Sciatic nerve (tissue), 2 donors: ENCODE measurements at regions not wholly inside any gene's neighbourhood (a gene's known extent, or its start where the extent isn't known, plus 50 kb on each side); places are given as distances from the start of the nearest gene placed in this dataset.
A peak's percentile ranks its signal among the peaks of the same experiment; 100 is the strongest.
"Not testable (repeated sequence)": the region's sequence is repeated elsewhere in the genome, so short reads cannot be mapped to it uniquely, and the experiment has no call there.

ENCODE experiments used
- ATAC-seq: fragments of 200-7000 bp; cut with Tn5 transposase; one replicate; pipeline ENCODE4 v1.9.1; 2020; ENCODE audit warnings: mild to moderate bottlenecking, moderate library complexity
- DNase-seq: peaks from one replicate; pipeline ENCODE4 v3.0.0-alpha.2; 2020; ENCODE audit warnings: low spot score
- intact Hi-C: fragments of 100-400 bp; cut with DNase I; formaldehyde crosslinking; loops from one replicate; pipeline ENCODE4 v1.14.2; 2022
- donor health status: DM: no; HTN: no; CAD: no.
- donor health status: DM: no; HTN: no; CAD: no.

DNA sequence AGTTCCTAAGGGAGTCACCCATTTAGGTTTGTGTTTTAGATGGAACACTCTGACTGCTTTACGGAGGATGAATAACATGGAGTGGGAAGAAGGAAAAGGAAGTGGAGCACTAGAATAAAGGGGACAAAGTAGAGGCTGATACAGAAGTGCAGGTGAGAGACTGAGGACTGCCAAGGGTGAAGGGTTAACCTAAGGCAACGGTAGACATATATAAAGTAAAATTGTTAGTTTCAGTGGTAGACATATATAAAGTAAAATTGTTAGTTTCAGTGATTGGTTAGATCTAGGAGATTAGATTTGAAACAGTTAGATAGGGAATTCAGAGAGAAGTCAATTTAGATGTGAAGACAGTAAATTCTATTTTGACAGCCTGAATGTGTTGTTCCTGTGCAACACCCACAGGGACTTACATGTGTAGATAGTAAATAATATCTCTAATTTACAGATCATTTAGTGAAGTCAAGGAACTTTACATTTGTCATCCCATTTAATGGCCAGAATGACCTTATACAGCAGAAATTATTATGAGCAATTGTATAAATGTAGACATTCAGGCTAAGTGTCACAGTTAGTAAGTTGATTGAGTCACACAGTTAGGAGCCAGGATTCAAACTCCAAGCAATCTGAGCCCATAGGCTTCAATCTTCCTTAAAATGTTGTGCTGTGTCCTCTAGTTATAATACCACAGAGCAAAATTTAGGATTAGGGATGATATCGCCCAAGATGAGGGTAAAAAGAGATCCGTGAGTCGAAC is 270.8 kb upstream of the UBE2E3 start:
- DNase-seq (no peak), ATAC-seq (no peak)
- intact Hi-C loops, result no loop called here

DNA sequence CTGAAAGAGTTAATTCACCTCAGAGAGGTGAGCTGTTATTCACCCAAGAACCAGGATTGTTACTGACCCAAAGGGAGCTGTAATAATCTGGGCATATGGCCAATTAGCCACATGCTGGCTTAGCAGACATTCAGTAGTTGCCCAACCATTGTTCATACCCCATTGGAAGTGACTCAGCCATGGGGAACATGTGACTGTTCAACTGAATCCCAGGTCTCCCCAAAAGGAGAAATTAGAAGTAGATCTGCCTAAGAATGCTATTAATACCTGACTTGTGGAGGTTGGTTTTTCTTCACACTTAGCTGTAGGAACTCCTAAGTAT is 272.6 kb upstream of the UBE2E3 start:
- no peak for DNase-seq

DNA sequence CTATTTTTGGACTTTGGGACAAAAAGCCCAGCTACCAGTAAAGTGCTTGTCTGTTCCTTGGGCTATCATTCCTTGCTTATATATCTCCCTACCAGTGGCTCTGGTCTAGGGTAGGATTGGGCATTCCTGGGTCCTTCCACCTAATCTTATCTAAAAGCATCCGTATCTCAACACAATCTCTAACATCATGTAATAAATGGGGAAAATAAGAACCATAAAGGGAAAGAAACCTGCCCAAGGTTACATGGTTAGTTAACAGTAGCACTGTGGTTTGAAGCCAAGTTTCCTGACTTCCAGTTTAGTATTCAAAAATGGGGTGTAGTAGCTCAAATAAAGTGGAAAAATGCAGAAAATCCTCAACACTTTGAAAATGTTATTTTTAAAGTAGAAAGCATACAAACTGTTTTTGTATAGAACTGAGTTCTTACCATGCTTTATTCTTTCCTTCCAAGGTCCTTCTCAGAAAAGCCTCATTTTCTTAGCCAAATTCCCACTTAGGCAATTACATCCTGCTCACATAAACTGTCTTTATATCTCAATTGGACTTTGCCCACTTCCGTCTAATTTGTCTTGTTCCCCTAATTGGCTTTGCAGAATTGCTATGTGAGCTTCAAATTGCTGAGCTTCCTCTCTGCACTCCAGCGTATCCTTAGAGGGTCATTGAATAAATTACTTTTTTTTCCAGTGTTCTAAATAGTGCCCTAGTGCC is 273.1 kb upstream of the UBE2E3 start:
- ATAC-seq, result no peak
- no peak for DNase-seq
- intact Hi-C loops, result no loop called here

More for the DNA sequence above, 272.6 kb upstream of the UBE2E3 start:
- no peak for ATAC-seq
- intact Hi-C loops, result no loop called here

DNA sequence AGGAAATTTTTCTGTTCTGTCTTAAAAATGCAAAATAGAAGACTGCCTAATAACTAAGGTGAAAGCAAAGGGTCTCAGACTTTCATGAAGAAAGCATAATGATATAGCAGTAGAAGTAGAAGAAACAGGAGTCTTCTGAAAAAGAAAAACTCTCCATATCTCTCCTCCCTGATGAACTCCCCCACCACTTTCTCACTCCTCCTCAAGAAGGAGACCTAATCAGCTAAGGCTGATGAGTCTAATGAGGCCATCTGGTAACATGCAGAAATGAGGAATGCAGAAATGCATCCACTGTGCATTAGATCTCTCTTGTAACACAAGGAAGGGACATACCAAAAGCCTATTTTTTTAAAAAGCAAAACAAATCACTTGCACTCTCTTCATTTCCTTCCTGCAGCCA is 273.7 kb upstream of the UBE2E3 start:
- intact Hi-C loops, result no loop called here
- ATAC-seq (no peak), DNase-seq (no peak)

DNA sequence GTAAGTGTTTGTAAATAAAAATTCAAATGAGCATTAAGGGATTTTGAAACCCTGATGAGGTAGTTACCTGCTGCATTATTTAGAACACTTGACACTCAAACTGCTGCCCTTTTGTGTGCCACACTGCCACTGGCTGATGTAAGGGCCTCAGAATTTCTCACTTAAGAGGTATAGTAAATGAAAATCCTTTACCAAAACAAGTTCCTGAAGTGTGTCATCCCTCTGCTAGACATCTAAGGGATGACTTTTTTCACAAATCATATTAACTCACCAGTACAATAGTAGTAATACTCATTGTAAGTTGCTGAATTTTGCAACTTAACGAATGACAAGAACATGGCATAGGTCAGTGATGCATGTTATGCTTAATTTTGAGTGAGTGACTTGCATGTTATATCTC is 274.9 kb upstream of the UBE2E3 start:
- ATAC-seq (no peak), DNase-seq (no peak)
- intact Hi-C loops, result no loop called here

DNA sequence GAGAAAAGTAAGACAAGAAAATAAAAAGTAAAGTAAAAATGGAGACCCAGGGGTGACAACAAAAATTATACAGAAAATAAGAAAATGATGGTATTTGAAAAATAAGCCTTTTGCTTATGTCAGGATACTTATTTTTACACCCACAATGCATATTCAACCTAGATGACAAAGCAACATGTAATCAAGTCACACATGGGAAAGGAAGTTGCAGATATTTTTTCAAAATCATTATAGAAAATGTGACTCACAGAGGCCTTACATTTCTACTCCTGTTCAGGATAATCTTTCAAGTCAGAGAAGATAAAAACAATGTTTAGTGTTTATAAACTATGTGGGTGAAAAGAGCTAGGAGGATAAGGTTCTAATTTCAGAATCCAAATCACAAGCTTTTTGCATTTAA is 275.3 kb upstream of the UBE2E3 start:
- no peak for ATAC-seq
- intact Hi-C loops, result no loop called here
- no peak for DNase-seq

DNA sequence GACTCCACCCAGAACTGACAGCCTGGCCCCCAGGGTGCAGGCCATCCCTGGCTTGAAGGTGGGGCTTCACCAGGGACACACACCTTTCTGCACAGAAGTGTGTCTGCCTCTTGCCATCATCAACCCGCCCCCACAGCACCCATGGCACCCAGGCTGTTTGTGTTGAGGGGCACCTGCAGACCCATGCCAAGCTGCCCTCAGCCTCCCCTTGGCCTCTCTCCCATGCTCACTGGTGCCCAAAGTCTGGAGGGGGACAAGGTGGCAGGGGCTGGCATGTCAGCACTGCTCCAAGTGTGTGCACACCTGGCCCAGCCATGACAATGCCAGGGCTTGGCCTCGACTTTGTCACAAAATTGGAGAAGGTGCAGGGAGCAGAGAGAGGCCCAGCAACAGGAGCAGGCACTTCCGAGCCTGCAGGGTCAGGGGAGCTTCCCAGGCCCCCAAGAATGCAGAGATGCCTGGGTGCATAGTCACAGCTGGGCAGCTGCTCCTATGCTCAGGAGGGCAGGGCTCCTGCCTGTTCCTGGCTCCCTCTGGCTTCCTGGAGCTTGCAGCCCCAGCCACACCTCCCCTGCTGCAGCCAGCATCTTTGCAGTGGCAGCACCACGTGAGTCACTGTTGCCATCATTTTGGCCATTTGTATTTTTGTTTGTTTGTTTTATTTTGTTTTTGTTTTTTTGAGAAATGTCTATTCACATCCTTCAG is 280.6 kb upstream of the UBE2E3 start:
- ATAC-seq (peak; percentile 22), DNase-seq (no peak)
- intact Hi-C loops, result no loop called here

DNA sequence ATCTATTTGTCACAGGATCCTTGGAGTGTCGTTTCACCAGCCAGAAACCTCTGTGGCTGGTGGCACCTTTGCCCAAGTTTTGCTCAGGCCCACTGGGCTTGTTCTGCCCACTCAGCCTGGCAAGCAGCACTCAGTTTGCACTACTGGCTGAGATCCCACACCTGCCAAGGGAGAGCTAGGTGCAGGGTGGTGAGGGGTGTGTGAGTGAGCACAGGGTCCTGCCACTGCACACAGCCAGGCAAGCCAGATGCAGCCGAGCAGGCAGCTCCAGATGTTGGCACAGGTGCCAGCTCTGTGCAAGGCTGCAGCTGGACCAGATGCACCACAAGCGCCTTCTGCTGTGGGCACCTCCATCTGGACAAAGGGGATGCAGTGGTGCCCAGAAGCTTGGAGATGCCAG is 281.7 kb upstream of the UBE2E3 start:
- DNase-seq (no peak), ATAC-seq (no peak)
- intact Hi-C loops, result no loop called here

DNA sequence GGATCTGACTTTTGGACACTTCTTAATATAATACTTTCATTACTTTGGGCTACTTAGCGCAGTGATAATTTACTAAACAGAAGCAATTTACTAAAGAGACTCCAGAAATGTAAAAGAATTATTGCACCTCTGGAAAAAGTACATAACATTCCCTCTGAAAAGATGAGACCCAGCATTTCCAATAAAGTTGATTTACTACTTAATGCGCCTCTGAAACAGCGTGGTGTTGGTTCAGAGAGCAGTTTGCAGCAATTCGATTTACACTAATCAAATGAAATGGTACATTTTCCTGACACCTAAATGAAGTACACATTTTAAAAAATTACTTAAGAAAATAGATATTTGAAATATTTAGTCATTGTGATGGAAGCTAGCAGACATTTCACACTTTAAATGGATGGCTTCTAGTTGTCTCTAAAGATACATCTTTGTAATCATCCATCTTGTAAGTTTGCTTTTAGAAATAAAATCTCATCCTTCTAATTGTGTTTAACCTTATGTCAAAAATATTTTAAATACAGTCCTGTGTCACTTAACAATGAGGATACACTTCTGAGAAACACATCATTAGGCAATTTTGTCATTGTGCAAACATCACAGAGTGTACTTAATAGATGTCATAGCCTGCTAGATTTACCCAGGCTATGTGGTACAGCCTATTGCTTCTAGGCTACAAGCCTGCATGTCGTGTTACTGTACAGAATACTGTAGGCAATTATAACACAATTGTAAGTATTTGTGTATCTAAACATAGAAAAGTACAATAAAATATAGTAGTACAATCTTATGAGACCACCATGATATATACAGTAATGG is 284.6 kb upstream of the UBE2E3 start:
- DNase-seq, result no peak
- no peak for ATAC-seq
- intact Hi-C loops, result no loop called here

DNA sequence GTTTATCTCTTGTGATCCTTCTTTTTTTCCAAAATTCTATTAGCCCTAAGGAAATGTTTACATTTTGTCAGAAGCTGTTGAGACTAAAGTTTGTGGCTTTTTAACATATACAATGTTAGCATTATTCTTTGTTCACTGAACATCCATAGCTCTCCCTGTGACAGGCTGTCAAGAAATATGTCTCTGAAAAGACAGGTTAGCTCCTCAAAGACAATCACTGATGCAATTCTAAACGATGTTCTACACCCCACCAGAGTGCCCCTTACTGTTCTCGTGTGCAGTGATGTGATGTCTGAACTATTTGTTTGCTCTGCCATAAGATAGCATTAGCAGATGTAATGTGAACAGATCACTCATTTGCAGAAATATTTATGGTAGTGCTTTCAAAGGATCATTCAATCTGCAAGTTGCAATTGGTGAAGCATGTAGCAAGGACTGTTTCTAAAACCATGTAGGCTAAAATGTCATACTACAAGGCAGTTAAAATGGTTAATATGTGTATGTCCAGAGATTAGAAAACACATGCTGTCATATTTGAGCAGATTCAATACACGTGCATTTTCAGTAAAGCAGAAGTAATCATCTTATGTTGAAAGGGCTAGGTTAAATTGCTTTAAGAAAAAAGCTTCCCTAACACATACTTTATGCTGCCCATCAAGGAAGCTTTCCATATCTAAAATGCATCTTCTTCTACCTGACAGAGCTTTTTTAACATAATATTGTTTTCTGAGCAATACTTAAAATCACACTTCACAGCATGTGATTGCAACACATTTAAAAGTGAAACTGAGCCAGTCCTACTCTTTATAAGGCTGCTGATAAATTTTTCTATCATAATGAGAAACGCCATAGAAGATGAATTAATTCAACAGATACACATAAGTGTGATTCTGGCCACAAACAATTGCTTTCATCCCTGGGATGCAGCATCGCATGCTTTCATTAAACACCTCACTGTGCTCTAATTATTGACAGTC is 285.7 kb upstream of the UBE2E3 start:
- no peak for DNase-seq
- intact Hi-C loops, result no loop called here

DNA sequence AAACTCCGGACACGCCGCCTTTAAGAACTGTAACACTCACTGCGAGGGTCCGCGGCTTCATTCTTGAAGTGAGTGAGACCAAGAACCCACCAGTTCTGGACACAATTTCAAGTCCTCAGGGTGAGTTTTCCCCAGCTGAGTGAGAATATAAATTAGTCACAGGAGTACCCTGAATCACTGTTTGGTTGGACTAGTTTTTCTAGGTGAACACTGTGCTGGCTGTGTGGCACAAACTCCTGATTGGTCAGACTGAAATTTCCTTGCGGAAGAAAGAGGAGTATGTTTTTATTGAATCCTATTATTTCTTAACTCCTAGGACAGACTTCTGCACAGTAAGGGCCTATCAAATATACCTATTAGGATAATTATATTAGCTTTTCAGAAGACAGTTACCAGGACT is 288.1 kb upstream of the UBE2E3 start:
- DNase-seq, result no peak
- intact Hi-C loops, result no loop called here
- ATAC-seq, result no peak

More for the DNA sequence above, 285.7 kb upstream of the UBE2E3 start:
- no peak for ATAC-seq

DNA sequence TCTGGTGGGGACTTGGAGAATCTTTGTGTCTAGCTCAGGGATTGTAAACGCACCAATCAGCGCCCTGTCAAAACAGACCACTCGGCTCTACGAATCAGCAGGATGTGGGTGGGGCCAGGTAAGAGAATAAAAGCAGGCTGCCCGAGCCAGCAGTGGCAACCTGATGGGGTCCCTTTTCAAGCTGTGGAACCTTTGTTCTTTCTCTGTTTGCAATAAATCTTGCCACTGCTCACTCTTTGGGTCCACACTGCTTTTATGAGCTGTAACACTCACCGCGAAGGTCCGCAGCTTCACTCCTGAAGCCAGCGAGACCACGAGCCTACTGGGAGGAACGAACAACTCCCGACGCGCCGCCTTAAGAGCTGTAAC is 288.6 kb upstream of the UBE2E3 start:
- intact Hi-C loops, ATAC-seq, DNase-seq: not testable (repeated sequence)

DNA sequence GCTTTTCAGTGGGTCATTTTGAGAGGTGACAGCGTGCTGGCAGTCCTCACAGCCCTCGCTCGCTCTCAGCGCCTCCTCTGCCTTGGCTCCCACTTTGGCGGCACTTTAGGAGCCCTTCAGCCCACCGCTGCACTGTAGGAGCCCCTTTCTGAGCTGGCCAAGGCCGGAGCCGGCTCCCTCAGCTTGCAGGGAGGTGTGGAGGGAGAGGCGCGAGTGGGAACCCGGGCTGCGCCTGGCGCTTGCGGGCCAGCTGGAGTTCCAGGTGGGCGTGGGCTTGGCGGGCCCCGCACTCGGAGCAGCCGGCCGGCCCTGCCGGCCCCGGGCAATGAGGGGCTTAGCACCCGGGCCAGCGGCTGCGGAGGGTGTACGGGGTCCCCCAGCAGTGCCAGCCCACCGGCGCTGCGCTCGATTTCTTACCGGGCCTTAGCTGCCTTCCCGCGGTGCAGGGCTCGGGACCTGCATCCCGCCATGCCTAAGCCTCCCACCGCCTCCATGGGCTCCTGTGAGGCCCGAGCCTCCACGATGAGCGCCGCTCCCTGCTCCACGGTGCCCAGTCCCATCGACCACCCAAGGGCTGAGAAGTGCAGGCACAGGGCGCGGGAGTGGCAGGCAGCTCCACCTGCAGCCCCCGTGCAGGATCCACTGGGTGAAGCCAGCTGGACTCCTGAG is 289.1 kb upstream of the UBE2E3 start:
- intact Hi-C loops, ATAC-seq, DNase-seq: not testable (repeated sequence)

DNA sequence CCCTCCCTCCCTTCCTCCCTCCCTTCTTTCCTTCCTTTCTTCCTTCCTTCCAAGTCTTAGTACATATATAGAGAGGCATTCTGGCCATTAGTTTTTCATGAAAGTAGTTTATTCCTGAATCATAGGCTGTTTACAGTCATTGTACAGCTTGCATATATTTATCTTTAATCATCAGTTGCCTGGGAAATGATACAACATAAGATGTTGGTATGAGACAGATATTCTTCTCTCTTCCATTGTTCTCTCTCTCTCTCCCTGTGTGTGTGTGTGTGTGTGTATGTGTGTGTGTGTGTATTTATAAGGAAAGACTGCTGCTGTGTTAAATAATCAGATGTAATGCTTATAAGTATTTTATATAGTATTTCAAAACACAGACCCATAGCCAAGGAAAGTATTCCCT is 289.8 kb upstream of the UBE2E3 start:
- ATAC-seq, result no peak

DNA sequence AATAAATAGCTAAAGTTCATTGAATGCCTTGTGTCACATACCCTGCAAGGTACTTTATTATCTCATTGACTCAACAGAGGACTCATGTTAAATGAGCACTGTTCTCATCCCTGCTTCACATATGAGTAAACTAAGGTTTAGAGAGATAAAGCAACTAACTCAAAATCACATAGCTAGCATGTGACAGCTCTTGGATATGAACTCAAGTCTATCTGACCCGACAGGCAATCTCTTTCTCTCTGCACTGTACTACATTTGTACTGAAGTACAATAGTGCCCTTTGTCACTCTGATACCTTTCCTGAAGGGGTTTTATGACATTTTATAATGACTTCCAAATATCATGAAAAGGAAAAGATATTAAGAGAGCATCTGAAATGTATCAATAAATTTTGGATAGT is 297.5 kb upstream of the UBE2E3 start:
- intact Hi-C loops, result no loop called here
- no peak for ATAC-seq
- no peak for DNase-seq

More for the DNA sequence above, 289.8 kb upstream of the UBE2E3 start:
- DNase-seq, result no peak
- intact Hi-C loops, result no loop called here

DNA sequence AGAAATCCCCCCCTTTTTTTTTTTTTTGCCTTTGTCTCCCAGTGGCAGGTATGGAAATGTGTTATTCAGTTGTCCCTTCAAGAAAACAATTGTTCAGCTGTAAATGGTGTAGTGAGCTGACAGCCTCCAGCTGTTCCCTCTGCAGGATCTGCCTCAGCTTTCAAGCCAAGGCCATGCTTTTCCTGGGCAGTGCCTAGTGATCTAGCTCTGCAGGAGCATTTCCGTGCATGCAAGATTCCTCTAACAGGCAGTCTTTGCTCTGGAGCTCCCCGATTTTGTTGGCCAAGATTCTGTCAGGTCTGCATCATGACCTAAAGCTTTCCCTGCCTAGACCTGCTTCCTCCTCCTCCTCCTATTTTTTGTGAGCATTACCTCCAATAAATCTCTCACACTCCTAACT is 300.7 kb upstream of the UBE2E3 start:
- no peak for DNase-seq
- ATAC-seq, result no peak
- intact Hi-C loops, result no loop called here

DNA sequence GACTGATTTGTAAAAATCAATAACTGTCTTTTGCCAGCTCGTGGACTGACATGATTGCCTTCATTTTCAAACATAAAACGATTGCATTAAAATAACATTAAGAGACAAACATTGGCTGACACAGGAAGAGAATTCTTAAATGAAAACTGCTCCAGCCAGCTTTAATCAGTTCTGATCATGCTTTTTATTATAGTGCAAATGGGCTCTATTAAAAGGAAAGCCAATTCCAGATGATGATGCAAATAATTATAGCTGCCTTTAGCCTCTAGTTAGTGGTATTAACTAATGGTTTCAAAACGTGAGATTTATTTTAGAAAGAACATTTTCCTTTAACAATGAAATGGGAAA is 301.8 kb upstream of the UBE2E3 start:
- intact Hi-C loops, result no loop called here
- DNase-seq, result no peak

More for the DNA sequence above, 301.8 kb upstream of the UBE2E3 start:
- no peak for ATAC-seq
